ENCODE measurements at regions not wholly inside any gene's neighbourhood (a gene's known extent, or its start where the extent isn't known, plus 50 kb on each side); places are given as distances from the start of the nearest gene placed in this dataset.

GRCh38 chr6:168222115-168223043 lies 97.2 kb downstream of the DACT2 start:
- ChIA-PET POLR2A (interaction anchor here (0.6 kb wide), 1 partner anchor 10 kb away, joined by 4 read pairs; no protein-coding TSS in a partner anchor), CTCF (ENCODE audit: low intra/inter-chr PET ratio) (interaction anchor here (0.7 kb wide), 1 partner anchor 672 kb away, joined by 4 read pairs; no protein-coding TSS in a partner anchor)
- Histone ChIP-seq H3K9me3 (replicated peaks; ENCODE audit: control insufficient read depth, insufficient read depth, low read depth, low read length) (no peaks in the 10 kb centered on the region), H3K27me3 (ENCODE audit: control insufficient read depth in 2 of 2, insufficient read depth in 2 of 2, low read length in 2 of 2) (peaks cover 42 to 67% of the 10 kb centered on the region in 2 experiments), H3K27ac (ENCODE audit: extremely low read depth, low read depth, low read length) (no peak overlapping the region), H3K79me2 (ENCODE audit: control insufficient read depth, insufficient read depth, low read length) (no peaks in the 10 kb centered on the region), H3K4me3 (no peak overlapping the region), H3K36me3 (ENCODE audit: control insufficient read depth, insufficient read depth, low read length) (no peaks in the 10 kb centered on the region), H3K9ac (ENCODE audit: insufficient read depth in 1 of 2, low read depth in 2 of 2, low read length in 2 of 2) (no peak overlapping the region), H2AFZ (ENCODE audit: low read depth, low read length) (no peak overlapping the region), H4K20me1 (replicated peaks; ENCODE audit: control insufficient read depth, insufficient read depth, low read length) (0 out of 2 replicates have a peak, but pooled peaks cover 7% of the 10 kb centered on the region), H3K4me1 (replicated peaks in 1 of 2; ENCODE audit: control insufficient read depth in 2 of 2, insufficient read depth in 2 of 2, low read length in 2 of 2) (no peaks in the 10 kb centered on the region), H3K4me2 (ENCODE audit: insufficient read depth, low read length) (no peak overlapping the region), H3K9me1 (ENCODE audit: control insufficient read depth, insufficient read depth, low read length) (no peaks in the 10 kb centered on the region)
- no peak for ATAC-seq
- WGBS (ENCODE audit: insufficient coverage, low coverage, missing lambda C conversion rate) = under 1% methylated on average over 15 of the region's 17 CpGs
- intact Hi-C loops (cut with micrococcal nuclease) (no loop called here), in situ Hi-C loops (cut with MboI) (no loop called here)
- TF ChIP-seq DLX4 (CRISPR knock-in tag; IDR thresholded peaks at IDR 0.05) (no peak), NFIC (IDR thresholded peaks at IDR 0.05) (peak; percentile 52)
- no peak for DNase-seq (ENCODE audit: extremely low read depth in 1 of 4, low spot score in 3 of 4)
- FAIRE-seq = no peak
- no TSS peak for BruUV-seq (replicated peaks)

DNA sequence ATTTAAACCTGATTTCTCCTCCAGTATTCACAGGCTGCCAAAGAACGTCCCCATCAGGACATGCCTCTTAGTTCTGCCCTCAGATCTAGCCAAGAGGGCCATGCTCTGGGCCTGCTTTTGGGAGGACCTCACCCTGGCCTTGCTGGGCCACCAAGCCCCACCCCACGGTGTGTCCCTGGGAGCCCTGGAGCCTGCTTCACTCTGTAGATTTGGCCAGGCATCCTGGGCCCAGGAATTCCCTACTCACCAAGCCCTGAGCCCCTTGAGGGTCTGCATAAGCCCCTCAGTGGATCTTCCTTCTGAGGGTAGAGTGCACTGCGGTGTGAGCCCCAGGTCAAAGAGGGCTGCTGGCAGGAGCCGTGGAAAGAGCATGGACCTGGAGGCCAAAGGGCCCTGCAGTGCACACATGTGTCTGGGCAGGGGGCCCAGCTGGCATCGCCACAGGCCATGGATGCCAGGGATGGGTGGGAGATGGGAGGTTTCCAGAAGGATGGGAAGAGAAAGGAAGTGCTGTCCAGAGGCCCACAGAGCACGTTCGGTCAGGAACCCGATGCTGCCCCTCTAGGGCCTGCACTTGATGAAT lies 98.0 kb downstream of the DACT2 start:
- H3K9me3 ChIP-seq (replicated peaks; ENCODE audit: control insufficient read depth, insufficient read depth, low read depth, low read length) = no peaks in the 10 kb centered on the region
- no peak overlapping the region for H3K27ac ChIP-seq (ENCODE audit: extremely low read depth, low read depth, low read length)
- no peaks in the 10 kb centered on the region for H3K79me2 ChIP-seq (ENCODE audit: control insufficient read depth, insufficient read depth, low read length)
- no peak overlapping the region for H3K9ac ChIP-seq (ENCODE audit: insufficient read depth in 1 of 2, low read depth in 2 of 2, low read length in 2 of 2)
- FAIRE-seq (no peak), DNase-seq (ENCODE audit: extremely low read depth in 1 of 4, low spot score in 3 of 4) (no peak), ATAC-seq (no peak)
- H3K4me2 ChIP-seq (ENCODE audit: insufficient read depth, low read length) = no peak overlapping the region
- intact Hi-C loops (cut with micrococcal nuclease) = no loop called here
- no peak overlapping the region for H2AFZ ChIP-seq (ENCODE audit: low read depth, low read length)
- WGBS (ENCODE audit: insufficient coverage, low coverage, missing lambda C conversion rate) = 1% methylated on average over 8 of the region's 8 CpGs
- in situ Hi-C loops (cut with MboI) = no loop called here
- no TSS peak for BruUV-seq (replicated peaks)
- ChIA-PET POLR2A (no interaction called here), CTCF (ENCODE audit: low intra/inter-chr PET ratio) (interaction anchor here (0.7 kb wide), 1 partner anchor 672 kb away, joined by 4 read pairs; no protein-coding TSS in a partner anchor)
- peaks cover 41 to 69% of the 10 kb centered on the region in 2 experiments for H3K27me3 ChIP-seq (ENCODE audit: control insufficient read depth in 2 of 2, insufficient read depth in 2 of 2, low read length in 2 of 2)
- TF ChIP-seq ZNF696 (CRISPR knock-in tag; conservative IDR thresholded peaks at IDR 0.05) = no peak
- no peak for TF ChIP-seq RAD51 (IDR thresholded peaks at IDR 0.05; ENCODE audit: borderline replicate concordance, low read depth)
- no peak for TF ChIP-seq XRCC3 (IDR thresholded peaks at IDR 0.05)
- H3K4me1 ChIP-seq (replicated peaks in 1 of 2; ENCODE audit: control insufficient read depth in 2 of 2, insufficient read depth in 2 of 2, low read length in 2 of 2) = no peaks in the 10 kb centered on the region
- peaks cover 7% of the 10 kb centered on the region; the same call in 1 of the 2 replicates for H4K20me1 ChIP-seq (replicated peaks; ENCODE audit: control insufficient read depth, insufficient read depth, low read length)
- H3K4me3 ChIP-seq = no peak overlapping the region
- H3K36me3 ChIP-seq (ENCODE audit: control insufficient read depth, insufficient read depth, low read length) = no peaks in the 10 kb centered on the region
- no peaks in the 10 kb centered on the region for H3K9me1 ChIP-seq (ENCODE audit: control insufficient read depth, insufficient read depth, low read length)
